IMR-90 (cell line): ENCODE measurements at regions not wholly inside any gene's neighbourhood (a gene's known extent, or its start where the extent isn't known, plus 50 kb on each side); places are given as distances from the start of the nearest gene placed in this dataset.

Experiments
- ATAC-seq: fragments of 200-7000 bp; cut with Tn5 transposase; 2 replicates; pipeline ENCODE4 v1.9.1; 2020; ENCODE audit warnings: low read depth, mild to moderate bottlenecking, moderate library complexity
- BruUV-seq: library from RNA; stranded (reverse); fragments of 400-500 nt; replicated peaks from 2 replicates; lab custom pipeline; 2021; lab: Mats Ljungman, UMichigan
- CTCF ChIA-PET: fragments of 300-600 bp; formaldehyde crosslinking; extraction: SDS; loops from one replicate; lab custom pipeline; 2021; ENCODE audit warnings: antibody characterized with exemption; lab: Yijun Ruan, JAX
- POLR2A ChIA-PET: fragments of 300-600 bp; sonication (Branson Sonifier 250); formaldehyde crosslinking; loops from one replicate; lab custom pipeline; 2022; ENCODE audit warnings: antibody characterized with exemption; ENCODE audit not compliant: unreplicated experiment; lab: Charles Lee
- DNase-seq: peaks from one replicate; pipeline ENCODE4 v3.0.0; 2013
- H2AFZ ChIP-seq: replicated peaks from 2 replicates; pipeline ENCODE3; 2013; ENCODE audit warnings: low read length, mild to moderate bottlenecking; ENCODE audit not compliant: poor library complexity
- H2AK5ac ChIP-seq: 2 replicates; pipeline ENCODE4 v1.6.1; 2013; ENCODE audit warnings: low read depth, low read length, inconsistent platforms
- H2AK9ac ChIP-seq: replicated peaks from 2 replicates; pipeline ENCODE3; 2013; ENCODE audit warnings: mild to moderate bottlenecking, low read depth, low read length, moderate library complexity; ENCODE audit not compliant: poor library complexity
- H2BK120ac ChIP-seq: 2 replicates; pipeline ENCODE4 v1.6.1; 2013; ENCODE audit warnings: low read depth, low read length, inconsistent platforms
- H2BK15ac ChIP-seq: 3 replicates; pipeline ENCODE4 v1.6.1; 2013; ENCODE audit warnings: low read depth, low read length, inconsistent platforms
- H2BK20ac ChIP-seq: 2 replicates; pipeline ENCODE4 v1.6.1; 2013; ENCODE audit warnings: low read depth, mild to moderate bottlenecking, inconsistent platforms, low read length, moderate library complexity
- H2BK5ac ChIP-seq: 2 replicates; pipeline ENCODE4 v1.6.1; 2013; ENCODE audit warnings: mild to moderate bottlenecking, low read depth, low read length, inconsistent platforms; ENCODE audit not compliant: poor library complexity, severe bottlenecking
- H3K14ac ChIP-seq: replicated peaks from 2 replicates; pipeline ENCODE4 v1.6.1; 2013; ENCODE audit warnings: low read depth, low read length, inconsistent platforms
- H3K18ac ChIP-seq: 2 replicates; pipeline ENCODE4 v1.6.1; 2013; ENCODE audit warnings: low read depth, low read length, control low read depth
- H3K23ac ChIP-seq: 2 replicates; pipeline ENCODE4 v1.6.1; 2013; ENCODE audit warnings: low read depth, low read length, inconsistent platforms
- H3K27ac ChIP-seq: 2 replicates; pipeline ENCODE4 v1.5.1; 2013; ENCODE audit warnings: mild to moderate bottlenecking, control low read depth, low read length; ENCODE audit not compliant: insufficient read depth
- H3K27me3 ChIP-seq: 2 replicates; pipeline ENCODE4 v1.6.1; 2013; ENCODE audit warnings: low read length; ENCODE audit not compliant: control insufficient read depth, insufficient read depth
- H3K36me3 ChIP-seq: 2 replicates; pipeline ENCODE4 v1.6.1; 2013; ENCODE audit warnings: low read length, mixed read lengths; ENCODE audit not compliant: control insufficient read depth, insufficient read depth
- H3K4ac ChIP-seq: 2 replicates; pipeline ENCODE4 v1.6.1; 2013; ENCODE audit warnings: low read depth, low read length, inconsistent platforms
- H3K4me1 ChIP-seq: 2 replicates; pipeline ENCODE4 v1.6.1; 2013; ENCODE audit warnings: low read length, mixed read lengths; ENCODE audit not compliant: control insufficient read depth, insufficient read depth
- H3K4me2 ChIP-seq: 2 replicates; pipeline ENCODE4 v1.6.1; 2013; ENCODE audit warnings: low read depth, mild to moderate bottlenecking, control low read depth, low read length, moderate library complexity
- H3K4me3 ChIP-seq: 2 replicates; pipeline ENCODE4 v1.5.1; 2013; ENCODE audit warnings: low read depth, mild to moderate bottlenecking, control low read depth, low read length, moderate library complexity; ENCODE audit not compliant: insufficient read depth
- H3K56ac ChIP-seq: 2 replicates; pipeline ENCODE4 v1.6.1; 2013; ENCODE audit warnings: low read length, inconsistent platforms; ENCODE audit not compliant: insufficient read depth; ENCODE audit errors: extremely low read depth
- H3K79me1 ChIP-seq, 2 experiments: 2 replicates each; pipeline ENCODE4 v1.6.1; 2013; ENCODE audit warnings: low read length in 2 of 2, inconsistent platforms in 1 of 2, low read depth in 1 of 2
- H3K9ac ChIP-seq: 2 replicates; pipeline ENCODE4 v1.6.1; 2013; ENCODE audit warnings: low read depth, low read length, control low read depth
- H3K9me1 ChIP-seq: 2 replicates; pipeline ENCODE4 v1.6.1; 2013; ENCODE audit warnings: low read length, inconsistent platforms; ENCODE audit not compliant: insufficient read depth
- H3K9me3 ChIP-seq: 2 replicates; pipeline ENCODE4 v1.6.1; 2013; ENCODE audit warnings: low read length; ENCODE audit not compliant: control insufficient read depth, insufficient read depth
- H4K20me1 ChIP-seq: 2 replicates; pipeline ENCODE4 v1.6.1; 2013; ENCODE audit warnings: low read length, inconsistent platforms; ENCODE audit not compliant: insufficient read depth
- H4K5ac ChIP-seq: 2 replicates; pipeline ENCODE4 v1.6.1; 2013; ENCODE audit warnings: mild to moderate bottlenecking, low read depth, low read length, control low read depth
- H4K8ac ChIP-seq, 2 experiments: 2 replicates each; pipeline ENCODE4 v1.6.1; 2013; ENCODE audit warnings: low read depth in 2 of 2, low read length in 2 of 2, control low read depth in 1 of 2, inconsistent platforms in 1 of 2
- H4K91ac ChIP-seq: 2 replicates; pipeline ENCODE4 v1.6.1; 2013; ENCODE audit warnings: low read depth, low read length, inconsistent platforms; ENCODE audit not compliant: insufficient read depth
- BHLHE40 ChIP-seq: fragments of 150-350 bp; IDR thresholded peaks from 2 replicates; pipeline ENCODE4 v1.6.1; 2016; ENCODE audit warnings: mild to moderate bottlenecking, low read depth, low read length
- CEBPB ChIP-seq: IDR thresholded peaks from 2 replicates; pipeline ENCODE4 v1.6.1; 2012; ENCODE audit warnings: low read depth, low read length, improper control_type of control experiment
- FOS ChIP-seq: fragments of 150-350 bp; IDR thresholded peaks from 2 replicates; pipeline ENCODE4 v1.6.1; 2016; ENCODE audit warnings: low read depth, low read length
- MAFK ChIP-seq: IDR thresholded peaks from 2 replicates; pipeline ENCODE4 v1.6.1; 2012; ENCODE audit warnings: low read depth, low read length, improper control_type of control experiment
- MXI1 ChIP-seq: IDR thresholded peaks from 2 replicates; pipeline ENCODE4 v1.6.1; 2012; ENCODE audit warnings: low read depth, mild to moderate bottlenecking, low read length, moderate library complexity, borderline replicate concordance
- NFE2L2 ChIP-seq: fragments of 150-350 bp; IDR thresholded peaks from 2 replicates; pipeline ENCODE4 v1.6.1; 2016; ENCODE audit warnings: low read depth, mild to moderate bottlenecking, low read length
- WGBS, 2 experiments: methylation state at CpG; one replicate each; pipeline versions ENCODE4 v1.1.5 to v1.1.7; 2013; ENCODE audit warnings: missing lambda C conversion rate in 2 of 2; ENCODE audit not compliant: insufficient read length in 1 of 2; ENCODE audit errors: extremely low coverage in 2 of 2; 5-methylcytosine and 5-hydroxymethylcytosine counted together
- dilution Hi-C: fragments of 300-500 bp; cut with HindIII; formaldehyde crosslinking; loops from one replicate; pipeline ENCODE4 v1.14.3; 2018; ENCODE audit warnings: low sequenced_read_pairs; ENCODE audit not compliant: unreplicated experiment
- in situ Hi-C: fragments of 300-500 bp; cut with MboI; formaldehyde crosslinking; loops from 3 replicates; pipeline ENCODE4 v1.14.3; 2019; ENCODE audit warnings: low sequenced_read_pairs, inconsistent platforms, mixed read lengths
- intact Hi-C: fragments of 100-400 bp; cut with micrococcal nuclease; formaldehyde crosslinking; loops from 2 replicates; pipeline ENCODE4 v1.10.0; 2022
- TF ChIP-seq, protein P1 (sequence below): fragments of 150-350 bp; IDR thresholded peaks from 2 replicates; pipeline ENCODE4 v1.6.1; 2016; ENCODE audit warnings: low read depth, mild to moderate bottlenecking, low read length, moderate library complexity, borderline replicate concordance

DNA sequence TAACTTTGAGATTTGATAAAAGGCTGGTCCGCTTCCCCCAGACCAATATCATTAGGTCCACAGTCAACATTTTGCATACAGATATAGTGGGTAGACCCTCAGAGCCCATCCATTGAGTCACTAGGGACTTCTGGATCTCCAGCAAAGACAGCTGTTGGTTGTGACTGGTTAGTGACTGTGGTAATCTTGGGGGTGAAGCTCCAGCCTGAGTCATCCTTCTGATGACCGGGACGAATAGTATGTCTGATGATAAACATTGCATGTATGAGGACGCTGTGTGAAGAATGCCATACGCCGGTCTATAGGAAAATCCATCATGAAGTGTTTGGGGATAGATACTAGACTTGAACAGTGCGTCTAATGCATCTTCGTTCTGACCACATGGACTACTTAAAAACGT is 307.0 kb downstream of the UQCRFS1 start:
- Histone ChIP-seq H3K27ac (no peak overlapping the region), H3K56ac (no peak overlapping the region), H3K27me3 (peaks cover 1% of the 10 kb centered on the region; the same call in 1 of the 2 replicates), H3K4me2 (no peak overlapping the region), H3K23ac (no peak overlapping the region), H4K5ac (no peak overlapping the region), H2BK20ac (no peak overlapping the region), H3K4me3 (no peak overlapping the region), H3K18ac (no peak overlapping the region), H3K36me3 (no peaks in the 10 kb centered on the region), H3K4me1 (0 out of 2 replicates have a peak, but pooled peaks cover 2% of the 10 kb centered on the region), H3K14ac (no peak overlapping the region), H2AK5ac (no peak overlapping the region), H2BK120ac (no peak overlapping the region), H4K20me1 (no peaks in the 10 kb centered on the region), H3K9me3 (no peaks in the 10 kb centered on the region; the same call in 1 of the 2 replicates), H3K9me1 (no peaks in the 10 kb centered on the region), H2BK15ac (no peak overlapping the region), H3K79me1 (no peaks in the 10 kb centered on the region), H2AK9ac (no peak overlapping the region), H2AFZ (no peak overlapping the region), H2BK5ac (peak overlapping the region; percentile 12), H3K4ac (no peak overlapping the region), H3K9ac (no peak overlapping the region), H4K8ac (no peak overlapping the region; a peak in 1 of 4 replicates), H4K91ac (no peak overlapping the region)
- intact Hi-C loops (loop anchor here (2.0 kb wide), 1 partner anchor 57 kb away; no protein-coding TSS in a partner anchor), dilution Hi-C loops (no loop called here), in situ Hi-C loops (no loop called here)
- ChIA-PET CTCF (no interaction called here), POLR2A (no interaction called here)
- WGBS, 2 experiments, result 11% methylated on average over 3 of the region's 9 CpGs; no CpG with 5 or more reads in 1 of the 2 experiments
- no TSS peak for BruUV-seq
- peak; percentile 9; the same call in 1 of the 2 replicates for TF ChIP-seq BHLHE40
- peak; percentile 65; the same call in 1 of the 2 replicates for TF ChIP-seq CEBPB
- no peak for TF ChIP-seq MAFK
- no peak for TF ChIP-seq MXI1
- TF ChIP-seq FOS, result peak; percentile 95
- TF ChIP-seq, protein P1, sequence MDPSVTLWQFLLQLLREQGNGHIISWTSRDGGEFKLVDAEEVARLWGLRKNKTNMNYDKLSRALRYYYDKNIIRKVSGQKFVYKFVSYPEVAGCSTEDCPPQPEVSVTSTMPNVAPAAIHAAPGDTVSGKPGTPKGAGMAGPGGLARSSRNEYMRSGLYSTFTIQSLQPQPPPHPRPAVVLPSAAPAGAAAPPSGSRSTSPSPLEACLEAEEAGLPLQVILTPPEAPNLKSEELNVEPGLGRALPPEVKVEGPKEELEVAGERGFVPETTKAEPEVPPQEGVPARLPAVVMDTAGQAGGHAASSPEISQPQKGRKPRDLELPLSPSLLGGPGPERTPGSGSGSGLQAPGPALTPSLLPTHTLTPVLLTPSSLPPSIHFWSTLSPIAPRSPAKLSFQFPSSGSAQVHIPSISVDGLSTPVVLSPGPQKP, result no peak
- peak; percentile 33; the same call in 1 of the 2 replicates for TF ChIP-seq NFE2L2
- peak; percentile 88 for DNase-seq
- peak; percentile 91 for ATAC-seq
